H9 (cell line): ENCODE measurements at regions not wholly inside any gene's neighbourhood (a gene's known extent, or its start where the extent isn't known, plus 50 kb on each side); places are given as distances from the start of the nearest gene placed in this dataset.

Experiments
- DNase-seq: peaks from one replicate; pipeline ENCODE4 v3.0.0-alpha.2; 2017
- H2AFZ ChIP-seq: one replicate; pipeline ENCODE4 v1.6.1; 2013; ENCODE audit warnings: mild to moderate bottlenecking, low read length, control low read depth, moderate library complexity
- H2AK5ac ChIP-seq: 2 replicates; pipeline ENCODE4 v1.6.1; 2013; ENCODE audit warnings: low read length, control low read depth, mixed read lengths; ENCODE audit not compliant: insufficient read length
- H2BK120ac ChIP-seq: one replicate; pipeline ENCODE4 v1.6.1; 2013; ENCODE audit warnings: low read depth, mild to moderate bottlenecking, low read length, control low read depth, inconsistent platforms; ENCODE audit not compliant: poor library complexity, severe bottlenecking
- H2BK12ac ChIP-seq: 2 replicates; pipeline ENCODE4 v1.6.1; 2013; ENCODE audit warnings: low read length, control low read depth, mixed read lengths, low read depth; ENCODE audit not compliant: insufficient read length
- H2BK15ac ChIP-seq: 2 replicates; pipeline ENCODE4 v1.6.1; 2013; ENCODE audit warnings: low read depth, low read length, control low read depth
- H2BK20ac ChIP-seq: one replicate; pipeline ENCODE4 v1.6.1; 2013; ENCODE audit warnings: low read depth, mild to moderate bottlenecking, low read length, control low read depth, inconsistent platforms; ENCODE audit not compliant: poor library complexity, severe bottlenecking
- H2BK5ac ChIP-seq: 2 replicates; pipeline ENCODE4 v1.6.1; 2013; ENCODE audit warnings: low read length, control low read depth, mixed read lengths; ENCODE audit not compliant: insufficient read length
- H3K14ac ChIP-seq: 2 replicates; pipeline ENCODE4 v1.6.1; 2013; ENCODE audit warnings: low read length, control low read depth; ENCODE audit not compliant: insufficient read depth
- H3K18ac ChIP-seq: 2 replicates; pipeline ENCODE4 v1.6.1; 2013; ENCODE audit warnings: low read depth, mild to moderate bottlenecking, mixed read lengths, low read length, control low read depth; ENCODE audit not compliant: insufficient read length
- H3K23ac ChIP-seq: 2 replicates; pipeline ENCODE4 v1.6.1; 2013; ENCODE audit warnings: low read length, control low read depth, mixed read lengths, low read depth; ENCODE audit not compliant: insufficient read length
- H3K23me2 ChIP-seq: 2 replicates; pipeline ENCODE4 v1.6.1; 2013; ENCODE audit warnings: low read depth, mild to moderate bottlenecking, mixed read lengths, low read length, control low read depth; ENCODE audit not compliant: insufficient read length, poor library complexity, severe bottlenecking
- H3K27ac ChIP-seq: 2 replicates; pipeline ENCODE4 v1.5.1; 2013; ENCODE audit warnings: low read length, control low read depth, mixed read lengths, low read depth; ENCODE audit not compliant: insufficient read length
- H3K27me3 ChIP-seq: 2 replicates; pipeline ENCODE4 v1.6.1; 2013; ENCODE audit warnings: low read length, control low read depth, inconsistent platforms; ENCODE audit not compliant: insufficient read depth
- H3K4ac ChIP-seq: 2 replicates; pipeline ENCODE4 v1.6.1; 2013; ENCODE audit warnings: low read depth, mild to moderate bottlenecking, control low read depth, inconsistent platforms, low read length, moderate library complexity
- H3K4me1 ChIP-seq: 2 replicates; pipeline ENCODE4 v1.6.1; 2013; ENCODE audit warnings: low read length, control low read depth, inconsistent platforms; ENCODE audit not compliant: insufficient read depth
- H3K4me2 ChIP-seq: 2 replicates; pipeline ENCODE4 v1.6.1; 2013; ENCODE audit warnings: low read length, control low read depth, mixed read lengths; ENCODE audit not compliant: insufficient read length, insufficient read depth
- H3K56ac ChIP-seq: 2 replicates; pipeline ENCODE4 v1.6.1; 2013; ENCODE audit warnings: low read depth, mild to moderate bottlenecking, mixed read lengths, low read length, control low read depth; ENCODE audit not compliant: insufficient read length
- H3K79me1 ChIP-seq: 2 replicates; pipeline ENCODE4 v1.6.1; 2013; ENCODE audit warnings: low read depth, mild to moderate bottlenecking, moderate library complexity, low read length, control low read depth, inconsistent platforms; ENCODE audit not compliant: insufficient read depth, poor library complexity, severe bottlenecking
- H3K79me2 ChIP-seq: 2 replicates; pipeline ENCODE4 v1.6.1; 2013; ENCODE audit warnings: low read length, control low read depth, inconsistent platforms; ENCODE audit not compliant: insufficient read depth
- H3K9ac ChIP-seq: 2 replicates; pipeline ENCODE4 v1.6.1; 2013; ENCODE audit warnings: low read length, control low read depth, mixed read lengths; ENCODE audit not compliant: insufficient read length; ENCODE audit errors: extremely low read depth
- H3K9me3 ChIP-seq: one replicate; pipeline ENCODE4 v1.6.1; 2013; ENCODE audit warnings: low read depth, low read length, inconsistent platforms; ENCODE audit not compliant: control insufficient read depth
- H3T11ph ChIP-seq: one replicate; pipeline ENCODE4 v1.6.1; 2013; ENCODE audit warnings: mild to moderate bottlenecking, low read length, control low read depth, inconsistent platforms
- H4K20me1 ChIP-seq: one replicate; pipeline ENCODE4 v1.6.1; 2013; ENCODE audit not compliant: control insufficient read depth, insufficient read length, insufficient read depth
- H4K5ac ChIP-seq: 2 replicates; pipeline ENCODE4 v1.6.1; 2013; ENCODE audit warnings: low read depth, mild to moderate bottlenecking, mixed read lengths, low read length, control low read depth; ENCODE audit not compliant: insufficient read length
- H4K8ac ChIP-seq: replicated peaks from 2 replicates; pipeline ENCODE4 v1.6.1; 2013; ENCODE audit warnings: low read length, control low read depth, mixed read lengths, low read depth; ENCODE audit not compliant: insufficient read length
- H4K91ac ChIP-seq: 2 replicates; pipeline ENCODE4 v1.6.1; 2013; ENCODE audit warnings: low read depth, mild to moderate bottlenecking, moderate library complexity, mixed read lengths, low read length, control low read depth; ENCODE audit not compliant: insufficient read length
- H3K27ac Mint-ChIP-seq, 3 experiments: 2 replicates in 2 of 3; 3 replicates in 1 of 3; pipeline ENCODE4 v1.8.0; 2020 to 2021; ENCODE audit warnings: mixed read lengths in 3 of 3, mild to moderate bottlenecking in 1 of 3, moderate library complexity in 1 of 3
- H3K27me3 Mint-ChIP-seq: 2 replicates; pipeline ENCODE4 v1.8.0; 2021; ENCODE audit warnings: low read depth, mild to moderate bottlenecking, moderate library complexity, mixed read lengths
- H3K36me3 Mint-ChIP-seq, 3 experiments: 2 replicates in 2 of 3; 3 replicates in 1 of 3; pipeline ENCODE4 v1.8.0; 2020 to 2021; ENCODE audit warnings: low read depth in 3 of 3, mixed read lengths in 3 of 3; ENCODE audit not compliant: insufficient read depth in 1 of 3
- H3K4me1 Mint-ChIP-seq, 2 experiments: 2 replicates each; pipeline ENCODE4 v1.8.0; 2020; ENCODE audit warnings: mixed read lengths in 2 of 2
- H3K4me3 Mint-ChIP-seq, 2 experiments: 2 replicates in 1 of 2; 3 replicates in 1 of 2; pipeline ENCODE4 v1.8.0; 2020 to 2021; ENCODE audit warnings: mild to moderate bottlenecking in 2 of 2, mixed read lengths in 2 of 2, moderate library complexity in 1 of 2
- H3K9me3 Mint-ChIP-seq, 2 experiments: 2 replicates in 1 of 2; 3 replicates in 1 of 2; pipeline ENCODE4 v1.8.0; 2020; ENCODE audit warnings: mild to moderate bottlenecking in 2 of 2, mixed read lengths in 2 of 2, moderate library complexity in 1 of 2
- WGBS: extraction: QIAGEN DNeasy Blood & Tissue Kit; methylation state at CpG from one replicate; pipeline ENCODE4 v1.1.7; 2013; ENCODE audit warnings: missing lambda C conversion rate, low lambda C conversion rate, mixed read lengths; ENCODE audit not compliant: insufficient read length; ENCODE audit errors: extremely low coverage; 5-methylcytosine and 5-hydroxymethylcytosine counted together
- TF ChIP-seq, protein P1 (sequence below): fragments of 200-600 bp; sonication (generic); conservative IDR thresholded peaks from 3 replicates; pipeline ENCODE4 v1.8.0; 2021; ENCODE audit warnings: antibody characterized with exemption, mild to moderate bottlenecking

DNA sequence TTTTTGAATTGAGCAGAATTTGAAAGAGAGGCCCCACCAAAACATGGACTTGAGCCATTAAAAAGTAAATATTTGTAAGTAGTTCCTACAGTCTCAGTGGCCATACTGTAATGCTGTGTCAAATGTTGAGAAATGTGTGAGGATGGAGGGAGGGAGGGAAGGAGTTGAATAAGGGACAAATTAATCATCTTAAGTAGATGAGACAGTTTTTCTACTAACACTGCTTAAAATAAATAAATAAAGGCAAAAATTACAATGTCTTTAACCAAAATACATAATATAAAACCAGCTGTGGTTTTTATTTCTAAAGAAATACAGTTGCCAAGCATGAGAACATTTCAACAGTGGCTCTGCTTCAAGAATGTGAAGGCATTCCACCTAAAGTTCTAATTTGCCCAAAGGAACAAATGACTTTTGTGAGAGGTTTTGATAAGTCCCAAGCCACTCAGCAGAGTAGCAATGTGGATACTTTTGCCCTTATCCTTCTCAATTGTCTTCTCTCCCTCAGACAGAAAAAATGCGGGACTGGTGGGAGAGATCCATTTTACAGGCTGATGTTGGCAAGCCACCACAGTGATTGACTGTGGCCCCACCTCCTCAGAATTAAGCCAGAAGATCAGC, 427.0 kb upstream of the RARB start:
- no peak overlapping the region for H3K9ac ChIP-seq
- H4K91ac ChIP-seq, result no peak overlapping the region
- no peaks in the 10 kb centered on the region for H4K20me1 ChIP-seq
- no peak overlapping the region for H2BK20ac ChIP-seq
- no peak overlapping the region for H4K5ac ChIP-seq
- no peak overlapping the region for H3K14ac ChIP-seq
- Mint-ChIP-seq H3K9me3 (no peaks in the 10 kb centered on the region), H3K4me3 (no peak overlapping the region), H3K4me1 (no peaks in the 10 kb centered on the region), H3K36me3 (no peaks in the 10 kb centered on the region), H3K27ac (no peak overlapping the region), H3K27me3 (no peaks in the 10 kb centered on the region)
- H2BK120ac ChIP-seq, result no peak overlapping the region
- H2BK12ac ChIP-seq, result no peak overlapping the region
- TF ChIP-seq, protein P1, sequence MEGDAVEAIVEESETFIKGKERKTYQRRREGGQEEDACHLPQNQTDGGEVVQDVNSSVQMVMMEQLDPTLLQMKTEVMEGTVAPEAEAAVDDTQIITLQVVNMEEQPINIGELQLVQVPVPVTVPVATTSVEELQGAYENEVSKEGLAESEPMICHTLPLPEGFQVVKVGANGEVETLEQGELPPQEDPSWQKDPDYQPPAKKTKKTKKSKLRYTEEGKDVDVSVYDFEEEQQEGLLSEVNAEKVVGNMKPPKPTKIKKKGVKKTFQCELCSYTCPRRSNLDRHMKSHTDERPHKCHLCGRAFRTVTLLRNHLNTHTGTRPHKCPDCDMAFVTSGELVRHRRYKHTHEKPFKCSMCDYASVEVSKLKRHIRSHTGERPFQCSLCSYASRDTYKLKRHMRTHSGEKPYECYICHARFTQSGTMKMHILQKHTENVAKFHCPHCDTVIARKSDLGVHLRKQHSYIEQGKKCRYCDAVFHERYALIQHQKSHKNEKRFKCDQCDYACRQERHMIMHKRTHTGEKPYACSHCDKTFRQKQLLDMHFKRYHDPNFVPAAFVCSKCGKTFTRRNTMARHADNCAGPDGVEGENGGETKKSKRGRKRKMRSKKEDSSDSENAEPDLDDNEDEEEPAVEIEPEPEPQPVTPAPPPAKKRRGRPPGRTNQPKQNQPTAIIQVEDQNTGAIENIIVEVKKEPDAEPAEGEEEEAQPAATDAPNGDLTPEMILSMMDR, result no peak
- H2BK5ac ChIP-seq, result no peak overlapping the region
- H3K56ac ChIP-seq, result no peak overlapping the region
- H3K27me3 ChIP-seq, result no peaks in the 10 kb centered on the region
- no peaks in the 10 kb centered on the region for H3K79me1 ChIP-seq
- no peak for DNase-seq
- H2AK5ac ChIP-seq, result no peak overlapping the region
- no peak overlapping the region for H3T11ph ChIP-seq
- no peak overlapping the region for H3K4me2 ChIP-seq
- no peaks in the 10 kb centered on the region for H3K23me2 ChIP-seq
- no CpG with 5 or more reads among the region's 1 CpG for WGBS
- no peaks in the 10 kb centered on the region for H3K4me1 ChIP-seq
- no peak overlapping the region for H3K23ac ChIP-seq
- no peak overlapping the region for H2AFZ ChIP-seq
- no peak overlapping the region for H4K8ac ChIP-seq
- H2BK15ac ChIP-seq, result no peak overlapping the region
- H3K27ac ChIP-seq, result no peak overlapping the region
- no peaks in the 10 kb centered on the region for H3K9me3 ChIP-seq
- H3K79me2 ChIP-seq, result no peaks in the 10 kb centered on the region
- no peak overlapping the region for H3K18ac ChIP-seq
- no peak overlapping the region for H3K4ac ChIP-seq
